ENCODE measurements at regions not wholly inside any gene's neighbourhood (a gene's known extent, or its start where the extent isn't known, plus 50 kb on each side); places are given as distances from the start of the nearest gene placed in this dataset.
A peak's percentile ranks its signal among the peaks of the same experiment; 100 is the strongest.

DNA sequence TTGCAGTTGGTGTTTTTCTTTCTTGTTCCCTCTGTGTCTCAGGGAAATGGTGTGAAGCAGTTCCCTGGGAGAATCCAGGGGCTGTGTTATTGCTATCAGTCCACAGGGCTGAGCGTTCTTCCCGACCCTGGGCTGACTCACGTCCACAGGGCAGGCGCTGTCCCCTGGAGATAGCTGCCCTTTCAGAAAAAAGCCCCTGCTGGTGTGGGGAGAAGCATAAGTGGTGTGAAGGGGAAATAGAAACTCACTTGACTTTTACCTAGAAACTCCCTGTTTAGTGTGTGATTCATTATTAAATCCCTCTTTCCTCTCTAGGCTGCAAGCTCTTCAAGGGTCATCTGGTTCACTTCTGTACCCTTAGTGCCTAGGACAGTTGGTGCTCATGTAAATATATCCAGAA is 63.3 kb upstream of the SMNDC1 start:
- no peak overlapping the region for H3K27ac Mint-ChIP-seq
- H3K9me3 Mint-ChIP-seq: no peaks in the 10 kb centered on the region
- DNase-seq (no peak), ATAC-seq (peak; percentile 40)
- peak overlapping the region; percentile 16 to 24 for H3K4me3 Mint-ChIP-seq
- no peaks in the 10 kb centered on the region for H3K27me3 Mint-ChIP-seq
- H3K4me1 Mint-ChIP-seq: peaks cover 72% of the 10 kb centered on the region

DNA sequence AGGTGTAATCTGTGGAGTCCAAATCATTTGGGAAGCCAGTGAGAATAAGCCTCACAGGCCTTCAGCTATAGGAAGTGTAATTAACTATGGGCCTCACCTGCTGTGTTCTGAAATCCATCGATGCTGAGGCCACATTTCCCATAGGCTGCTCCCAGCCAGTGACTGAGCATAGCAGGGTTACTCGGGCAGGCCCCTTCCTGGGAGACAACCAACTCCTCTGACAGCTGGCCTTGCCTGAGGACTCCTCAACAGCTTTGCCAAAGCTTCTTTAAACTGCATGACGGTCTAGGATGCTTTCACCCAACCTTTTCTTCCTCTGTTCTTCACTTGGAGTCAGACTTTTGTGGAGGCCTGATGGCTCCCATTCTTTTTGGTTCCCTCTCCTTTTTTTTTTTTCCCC is 63.8 kb upstream of the SMNDC1 start:
- Mint-ChIP-seq H3K27ac (no peak overlapping the region), H3K9me3 (no peaks in the 10 kb centered on the region), H3K27me3 (no peaks in the 10 kb centered on the region), H3K4me3 (no peak overlapping the region), H3K4me1 (peaks cover 72% of the 10 kb centered on the region)
- DNase-seq (no peak), ATAC-seq (no peak)

DNA sequence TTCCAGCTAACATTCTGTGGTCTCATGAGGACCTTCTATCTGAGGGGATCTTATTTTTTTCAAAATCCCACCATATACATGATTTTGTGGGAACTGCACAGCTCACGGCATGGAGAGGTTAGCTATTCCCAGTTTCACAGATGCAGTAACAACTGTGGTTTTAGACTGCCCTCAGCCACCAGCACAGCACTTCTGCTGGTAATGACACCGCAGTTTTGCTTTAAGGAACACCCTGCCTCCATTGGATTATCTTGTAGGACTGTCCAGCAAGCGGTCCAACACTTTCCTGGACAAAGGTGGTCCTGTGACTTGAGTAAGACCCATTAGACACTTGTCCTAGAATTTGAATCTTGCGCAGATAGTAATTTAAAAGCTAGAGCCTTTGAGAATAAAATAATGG is 65.3 kb upstream of the SMNDC1 start:
- peaks cover 68% of the 10 kb centered on the region for H3K4me1 Mint-ChIP-seq
- H3K4me3 Mint-ChIP-seq: no peak overlapping the region
- no peaks in the 10 kb centered on the region for H3K27me3 Mint-ChIP-seq
- no peak overlapping the region for H3K27ac Mint-ChIP-seq
- DNase-seq (no peak), ATAC-seq (no peak)
- H3K9me3 Mint-ChIP-seq: no peaks in the 10 kb centered on the region

DNA sequence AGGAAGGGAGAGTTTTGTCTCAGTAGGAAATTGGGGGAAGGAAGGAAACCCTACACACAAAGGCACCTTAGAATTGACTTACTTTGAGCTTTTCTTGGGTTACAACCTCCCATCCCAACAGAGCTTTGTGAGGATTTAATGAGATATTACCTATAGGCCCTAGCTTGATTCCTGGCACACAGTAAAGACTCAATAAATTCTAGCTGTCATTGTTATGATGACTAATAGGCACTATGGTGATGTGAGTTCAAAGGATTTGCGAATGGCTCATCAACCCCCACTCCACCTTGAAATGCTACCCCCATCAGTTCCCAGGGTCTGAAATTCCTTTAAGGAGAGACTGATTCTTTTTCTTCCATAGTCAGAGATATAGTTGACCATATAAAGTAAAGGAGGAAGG is 67.9 kb upstream of the SMNDC1 start:
- H3K4me3 Mint-ChIP-seq: no peak overlapping the region
- H3K9me3 Mint-ChIP-seq: no peaks in the 10 kb centered on the region
- ATAC-seq (peak; percentile 59), DNase-seq (no peak)
- peaks cover 13% of the 10 kb centered on the region for H3K27me3 Mint-ChIP-seq
- H3K4me1 Mint-ChIP-seq: peaks cover 51% of the 10 kb centered on the region
- H3K27ac Mint-ChIP-seq: no peak overlapping the region

DNA sequence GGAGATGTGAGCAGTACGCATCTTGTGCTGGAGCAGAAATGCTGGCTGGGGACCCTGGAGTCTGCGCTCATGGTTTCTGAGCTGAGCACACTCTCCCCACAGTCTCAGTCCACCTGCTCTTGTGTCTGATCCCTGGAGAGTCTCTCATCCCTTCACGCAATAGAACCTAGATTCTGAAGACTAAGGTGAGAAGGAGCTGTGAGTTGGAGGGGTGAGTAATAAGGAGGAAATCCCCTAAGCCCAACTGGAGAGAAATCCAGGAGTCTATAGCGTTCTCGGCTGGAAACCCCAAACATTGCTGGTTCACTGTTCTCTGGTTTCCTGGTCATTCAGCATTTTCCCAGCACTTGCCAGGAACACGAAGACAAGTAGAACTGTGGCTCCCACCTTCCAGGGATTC is 68.3 kb upstream of the SMNDC1 start:
- peaks cover 47% of the 10 kb centered on the region for H3K4me1 Mint-ChIP-seq
- no peak overlapping the region for H3K27ac Mint-ChIP-seq
- H3K9me3 Mint-ChIP-seq: no peaks in the 10 kb centered on the region
- H3K27me3 Mint-ChIP-seq: peaks cover 14% of the 10 kb centered on the region
- peak; percentile 47 for ATAC-seq
- DNase-seq: no peak
- no peak overlapping the region for H3K4me3 Mint-ChIP-seq

DNA sequence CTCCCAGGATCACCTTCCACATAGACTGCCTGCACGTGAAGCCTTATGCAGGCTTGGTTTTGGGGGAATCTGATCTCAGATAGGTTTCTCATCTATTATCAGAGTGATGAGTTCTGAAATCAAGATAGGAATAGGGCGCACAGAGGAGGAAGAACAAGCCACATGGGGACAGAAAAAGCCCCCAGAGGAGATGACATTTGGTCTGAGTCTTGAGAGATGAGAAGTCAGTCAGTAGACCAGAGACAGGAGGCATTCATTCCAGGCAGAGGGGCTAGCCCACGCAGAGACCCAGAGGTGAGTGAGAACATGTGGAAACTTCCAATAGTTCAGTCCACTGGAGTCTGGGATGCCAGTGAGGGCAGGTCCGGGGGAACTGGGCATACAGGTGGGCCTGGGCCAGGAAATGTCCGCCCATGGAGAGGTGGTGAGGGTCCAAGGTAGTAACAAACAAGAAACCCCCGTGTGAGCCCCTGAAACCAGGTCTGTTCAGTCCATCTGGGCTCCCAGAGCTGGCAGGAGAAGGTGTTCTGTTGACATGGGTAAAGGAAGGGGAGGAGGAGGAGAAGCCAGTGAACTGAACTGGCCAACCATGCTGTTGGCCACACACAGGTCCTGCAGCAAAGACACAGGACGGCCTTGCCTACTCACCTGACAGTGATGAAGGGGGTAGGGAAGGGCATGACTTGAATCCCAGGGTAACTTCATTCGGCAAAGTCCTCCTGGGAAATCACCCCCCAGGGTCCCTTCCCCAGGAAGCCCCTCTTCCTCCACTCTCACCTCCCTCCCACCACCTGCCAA is 69.3 kb upstream of the SMNDC1 start:
- DNase-seq (no peak), ATAC-seq (no peak)
- Mint-ChIP-seq H3K27me3 (peaks cover 14% of the 10 kb centered on the region), H3K4me1 (peaks cover 37% of the 10 kb centered on the region), H3K27ac (no peak overlapping the region), H3K4me3 (no peak overlapping the region), H3K9me3 (no peaks in the 10 kb centered on the region)

DNA sequence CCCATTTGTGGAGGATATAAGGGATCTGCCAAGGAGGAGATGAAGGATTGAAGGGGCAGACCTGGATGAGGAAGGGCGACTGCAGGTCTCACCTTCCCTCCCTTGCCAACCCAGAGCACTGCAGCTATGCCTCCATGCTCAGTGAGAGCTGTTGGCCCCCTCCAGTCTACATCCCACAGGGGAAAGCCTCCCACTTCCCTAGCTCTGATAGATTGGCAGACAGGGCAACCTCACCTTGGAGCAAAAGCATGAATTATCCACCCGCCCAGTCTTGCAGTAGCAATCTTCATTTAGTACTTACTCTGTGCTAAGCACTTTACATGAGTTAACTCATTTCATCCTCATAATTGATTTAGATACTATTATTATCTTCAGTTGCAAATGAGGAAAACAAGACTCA is 70.4 kb upstream of the SMNDC1 start:
- Mint-ChIP-seq H3K27me3 (peaks cover 14% of the 10 kb centered on the region), H3K4me3 (no peak overlapping the region), H3K27ac (no peak overlapping the region), H3K4me1 (peaks cover 42% of the 10 kb centered on the region), H3K9me3 (no peaks in the 10 kb centered on the region)
- ATAC-seq: no peak
- DNase-seq: no peak

DNA sequence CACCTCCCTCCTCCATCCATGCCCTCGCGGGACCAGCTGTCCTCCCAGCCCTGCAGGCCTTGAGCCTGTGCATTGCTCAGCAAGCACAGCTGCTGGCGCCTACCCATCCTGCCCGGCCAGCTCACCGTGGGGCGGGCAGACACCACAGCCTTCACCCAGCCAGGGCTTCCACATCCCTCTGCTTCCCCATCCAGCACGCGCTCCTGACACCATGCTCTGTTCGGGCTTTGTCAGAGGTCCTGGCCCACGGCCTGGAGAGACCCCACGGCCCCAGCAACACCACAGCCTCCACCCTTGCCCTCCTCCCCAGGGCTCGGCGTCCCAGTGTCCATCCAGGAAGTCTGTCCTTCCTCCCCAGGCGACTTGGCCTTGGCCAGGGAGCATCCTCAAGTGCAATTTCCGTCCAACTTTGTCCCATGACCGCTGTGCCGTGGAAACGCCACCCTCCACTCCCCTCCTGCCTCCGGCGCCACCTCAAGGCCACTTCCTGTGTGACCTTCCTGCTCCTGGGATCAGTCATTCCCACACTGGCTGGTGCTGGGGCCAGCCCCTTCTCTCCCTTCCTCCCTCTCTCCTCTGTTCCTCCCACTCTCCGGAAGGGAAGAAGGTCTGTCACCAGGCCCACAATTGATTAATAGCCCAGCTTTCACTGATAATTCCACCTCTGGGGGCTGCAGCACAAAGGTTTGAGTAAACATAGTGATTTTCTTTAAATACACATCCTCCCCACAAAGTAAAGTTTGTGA is 71.5 kb upstream of the SMNDC1 start:
- ATAC-seq (no peak), DNase-seq (no peak)
- peak overlapping the region; percentile 86 to 87 for H3K27ac Mint-ChIP-seq
- H3K4me1 Mint-ChIP-seq: peaks cover 49% of the 10 kb centered on the region
- peaks cover 14% of the 10 kb centered on the region for H3K27me3 Mint-ChIP-seq
- no peaks in the 10 kb centered on the region for H3K9me3 Mint-ChIP-seq
- no peak overlapping the region for H3K4me3 Mint-ChIP-seq

DNA sequence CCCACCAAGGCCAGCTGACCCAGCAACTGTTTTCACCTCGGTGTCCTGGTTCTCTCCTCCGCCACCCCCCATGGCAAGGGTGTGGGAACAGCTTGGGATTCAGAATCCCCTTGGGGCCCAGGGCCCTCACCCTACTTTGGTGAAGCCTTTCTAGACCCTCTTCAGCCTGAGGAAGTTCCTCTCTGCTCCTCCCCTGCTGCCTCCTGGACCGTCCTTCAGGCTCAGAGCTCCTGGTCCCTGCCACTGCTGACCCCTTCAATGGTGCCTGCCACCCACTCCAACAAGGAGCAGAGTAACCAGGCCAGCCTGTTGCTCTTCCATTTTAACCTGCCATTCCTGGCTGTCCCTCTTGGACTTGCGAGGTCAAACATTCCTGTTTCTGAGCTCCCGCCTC is 72.0 kb upstream of the SMNDC1 start:
- Mint-ChIP-seq H3K27ac (peak overlapping the region in 1 of 2 donors; percentile 87), H3K27me3 (peaks cover 14% of the 10 kb centered on the region), H3K4me3 (no peak overlapping the region), H3K4me1 (peaks cover 54% of the 10 kb centered on the region), H3K9me3 (no peaks in the 10 kb centered on the region)
- no peak for ATAC-seq
- DNase-seq: no peak

DNA sequence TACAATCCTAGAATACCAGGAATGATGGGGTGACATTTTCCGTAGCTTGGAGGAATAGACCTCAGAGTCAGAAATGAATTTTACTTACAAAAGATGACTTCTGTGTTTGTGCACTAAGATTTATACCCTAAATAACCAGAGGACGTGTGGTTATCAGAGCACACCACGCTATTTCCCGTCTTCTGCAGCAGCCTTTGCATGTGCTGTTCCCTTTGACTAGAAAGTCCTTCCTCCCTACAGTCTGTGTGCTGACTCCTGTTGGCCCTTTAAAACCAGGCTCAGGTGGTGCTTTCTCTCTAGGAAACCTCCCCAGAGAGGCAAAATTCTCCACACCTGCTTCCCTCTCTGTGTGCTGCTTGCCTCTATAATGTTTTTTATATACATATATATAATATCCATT is 73.3 kb upstream of the SMNDC1 start:
- DNase-seq: no peak
- H3K9me3 Mint-ChIP-seq: no peaks in the 10 kb centered on the region
- peaks cover 44% of the 10 kb centered on the region for H3K4me1 Mint-ChIP-seq
- no peak for ATAC-seq
- H3K27ac Mint-ChIP-seq: no peak overlapping the region
- H3K4me3 Mint-ChIP-seq: no peak overlapping the region
- peaks cover 14% of the 10 kb centered on the region for H3K27me3 Mint-ChIP-seq

DNA sequence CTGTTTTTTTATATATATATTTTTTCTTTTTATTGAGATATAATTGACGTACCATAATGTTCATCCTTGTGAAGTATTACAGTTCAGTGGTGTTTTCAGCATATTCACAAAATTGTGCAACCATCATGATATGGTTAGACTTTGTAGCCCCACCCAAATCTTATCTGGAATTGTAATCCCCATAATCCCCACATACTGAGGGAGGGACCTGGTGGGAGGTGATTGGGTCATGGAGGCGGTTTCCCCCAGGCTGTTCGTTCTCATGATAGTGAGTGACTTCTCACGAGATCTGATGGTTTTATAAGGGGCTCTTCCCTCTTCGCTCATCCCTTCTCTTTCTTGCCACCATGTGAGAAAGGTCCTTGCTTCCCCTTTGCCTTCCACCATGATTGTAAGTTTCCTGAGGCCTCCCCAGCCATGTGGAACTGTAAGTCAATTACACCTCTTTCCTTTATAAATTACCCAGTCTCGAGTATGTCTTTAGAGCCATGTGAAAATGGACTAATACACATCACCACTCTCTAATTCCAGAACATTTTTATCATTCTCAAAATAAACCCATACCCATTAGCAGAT is 73.9 kb upstream of the SMNDC1 start:
- DNase-seq: no peak
- H3K27ac Mint-ChIP-seq: no peak overlapping the region
- H3K4me1 Mint-ChIP-seq: peaks cover 38% of the 10 kb centered on the region
- no peak overlapping the region for H3K4me3 Mint-ChIP-seq
- ATAC-seq: no peak
- H3K9me3 Mint-ChIP-seq: no peaks in the 10 kb centered on the region
- H3K27me3 Mint-ChIP-seq: peaks cover 14% of the 10 kb centered on the region

DNA sequence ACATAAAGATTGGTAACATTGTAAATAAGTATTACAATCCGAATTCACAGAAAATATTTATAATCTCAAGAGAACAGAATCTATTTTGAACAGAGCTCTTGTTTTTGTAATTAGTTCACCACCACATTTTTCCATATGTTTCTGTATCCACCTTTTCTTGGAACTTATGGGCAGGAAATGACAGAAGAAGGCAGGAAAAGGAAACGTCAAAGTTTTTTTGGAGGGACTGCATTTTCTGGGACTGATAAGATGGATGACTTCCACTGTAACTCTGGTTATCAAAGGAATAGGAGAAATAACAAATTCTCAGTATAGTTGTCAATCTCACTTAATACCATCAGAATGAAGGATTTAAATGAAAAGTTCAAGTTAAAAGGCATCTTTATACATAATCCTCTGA is 75.1 kb upstream of the SMNDC1 start:
- H3K4me3 Mint-ChIP-seq: no peak overlapping the region
- no peak for DNase-seq
- no peak for ATAC-seq
- H3K9me3 Mint-ChIP-seq: no peaks in the 10 kb centered on the region
- no peak overlapping the region for H3K27ac Mint-ChIP-seq
- peaks cover 27% of the 10 kb centered on the region for H3K4me1 Mint-ChIP-seq
- peaks cover 14% of the 10 kb centered on the region for H3K27me3 Mint-ChIP-seq

DNA sequence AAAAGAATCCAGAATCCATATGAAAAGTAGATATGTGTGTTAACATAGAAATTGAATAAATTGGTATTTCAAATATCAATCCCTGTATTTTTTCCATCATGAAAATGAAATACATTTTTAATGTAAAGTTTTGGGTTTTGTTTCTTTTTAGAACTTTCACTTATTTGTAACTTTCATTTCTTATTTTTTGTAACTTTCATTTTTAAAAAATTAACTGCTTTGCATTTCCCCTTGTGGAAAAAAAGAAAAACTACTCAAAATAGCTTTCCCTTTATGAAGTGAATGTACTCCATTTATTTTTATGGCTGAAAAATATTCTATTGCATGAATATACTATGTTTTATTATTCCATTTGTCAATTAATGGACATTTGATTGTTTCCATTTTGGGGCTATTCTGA is 75.6 kb upstream of the SMNDC1 start:
- Mint-ChIP-seq H3K4me1 (peaks cover 27% of the 10 kb centered on the region), H3K4me3 (no peak overlapping the region), H3K9me3 (no peaks in the 10 kb centered on the region), H3K27ac (no peak overlapping the region), H3K27me3 (peaks cover 14% of the 10 kb centered on the region)
- DNase-seq (no peak), ATAC-seq (no peak)

DNA sequence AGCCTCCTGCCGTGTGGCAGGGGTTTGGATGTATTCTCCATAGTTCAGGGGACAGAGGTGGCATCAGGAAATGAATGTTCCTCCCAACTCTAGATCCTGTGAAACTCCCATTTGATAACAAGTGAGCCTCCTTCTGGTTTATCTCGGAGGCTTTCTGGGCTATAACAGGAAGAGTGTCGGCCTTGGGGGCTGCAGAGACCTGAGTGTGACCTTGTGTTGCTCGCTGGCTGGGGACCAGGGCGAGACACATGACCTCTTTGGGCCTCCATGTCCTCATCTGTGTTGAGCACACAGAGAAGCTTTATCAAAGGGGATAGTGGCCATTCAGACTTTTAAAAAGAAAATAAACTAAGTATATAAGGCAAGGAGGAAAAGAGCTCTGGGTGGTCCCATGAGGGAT is 78.0 kb upstream of the SMNDC1 start:
- no peak for ATAC-seq
- H3K4me1 Mint-ChIP-seq: peaks cover 24% of the 10 kb centered on the region
- H3K4me3 Mint-ChIP-seq: no peak overlapping the region
- H3K9me3 Mint-ChIP-seq: no peaks in the 10 kb centered on the region
- peaks cover 1% of the 10 kb centered on the region for H3K27me3 Mint-ChIP-seq
- no peak for DNase-seq
- peak overlapping the region; percentile 21 to 80 for H3K27ac Mint-ChIP-seq

DNA sequence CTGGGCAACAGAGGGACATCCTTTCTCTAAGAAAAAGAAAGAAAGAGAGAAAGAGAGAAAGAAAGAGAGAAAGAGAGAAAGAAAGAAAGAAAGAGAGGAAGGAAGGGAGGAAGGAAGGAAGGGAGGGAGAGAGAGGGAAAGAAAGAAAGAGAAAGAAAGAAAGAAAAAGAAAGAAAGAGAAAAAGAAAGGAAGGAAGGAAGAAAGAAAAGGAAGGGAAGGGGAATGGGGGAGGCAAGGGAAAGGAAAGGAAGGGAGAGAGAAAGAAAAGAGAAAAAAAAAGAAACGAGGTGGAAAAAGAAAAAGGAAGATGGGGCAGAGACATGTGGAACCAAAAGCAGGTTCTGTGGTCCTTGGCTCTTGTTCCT is 82.9 kb upstream of the SMNDC1 start:
- Mint-ChIP-seq H3K27me3 (no peaks in the 10 kb centered on the region), H3K9me3 (no peaks in the 10 kb centered on the region), H3K4me1 (peaks cover 34% of the 10 kb centered on the region), H3K4me3 (peak overlapping the region; percentile 74 to 81), H3K27ac (peak overlapping the region; percentile 84 to 97)
- ATAC-seq (no peak), DNase-seq (no peak)

DNA sequence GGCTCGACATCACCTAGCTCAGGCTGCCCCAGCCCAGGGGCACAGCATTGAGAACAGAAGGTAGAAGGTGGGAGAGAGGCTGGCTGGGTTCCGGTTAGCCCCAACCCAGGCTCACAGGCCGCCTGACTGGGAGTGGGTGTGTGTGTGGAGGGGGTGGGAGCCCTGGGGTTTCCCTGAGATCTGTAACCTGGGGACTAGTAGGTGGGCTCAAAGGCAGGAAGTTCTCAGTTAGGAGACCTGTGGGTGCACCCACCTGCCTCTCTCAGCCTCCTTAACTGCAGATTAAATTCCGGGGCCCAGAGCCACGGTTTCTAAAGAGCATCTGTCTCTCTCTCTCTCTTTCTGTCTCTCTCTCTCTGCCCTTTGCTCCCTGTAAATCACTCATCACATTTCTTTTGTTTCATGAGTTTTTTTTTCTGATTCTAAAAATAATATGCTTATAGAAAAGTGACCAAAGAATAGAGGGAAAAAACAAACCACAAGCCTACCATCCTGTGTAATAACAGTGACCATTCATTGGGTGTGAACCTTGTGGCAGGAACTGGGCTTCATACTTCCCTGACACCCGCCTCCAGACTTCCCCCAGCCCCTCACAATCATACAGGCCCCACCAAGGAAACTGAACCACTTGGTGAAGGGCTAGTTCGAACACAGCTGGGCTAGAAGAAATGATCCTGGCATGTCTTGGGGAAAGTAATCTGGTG is 83.4 kb upstream of the SMNDC1 start:
- H3K9me3 Mint-ChIP-seq: no peaks in the 10 kb centered on the region
- peak; percentile 87 for ATAC-seq
- H3K4me1 Mint-ChIP-seq: peaks cover 40% of the 10 kb centered on the region
- H3K27ac Mint-ChIP-seq: peak overlapping the region; percentile 84 to 97
- peak overlapping the region; percentile 74 to 81 for H3K4me3 Mint-ChIP-seq
- no peaks in the 10 kb centered on the region for H3K27me3 Mint-ChIP-seq
- DNase-seq: peak; percentile 27 to 57
